A549 (cell line): ENCODE measurements at regions not wholly inside any gene's neighbourhood (a gene's known extent, or its start where the extent isn't known, plus 50 kb on each side); places are given as distances from the start of the nearest gene placed in this dataset.

Source experiments
- ATAC-seq, 2 experiments: fragments of 200-7000 bp in 1 of 2; fragments of >200 bp in 1 of 2; cut with Nextera tagmentation in 1 of 2; cut with Tn5 transposase in 1 of 2; 3 replicates each; pipeline versions ENCODE4 v1.8.0 to v1.9.1; 2018 to 2020; ENCODE audit warnings: mild to moderate bottlenecking in 1 of 2, moderate library complexity in 1 of 2
- CTCF ChIA-PET: fragments of 300-600 bp; sonication (Branson Sonifier 250); formaldehyde crosslinking; extraction: SDS; loops from one replicate; lab custom pipeline; 2021; ENCODE audit warnings: antibody characterized with exemption, inconsistent platforms; lab: Yijun Ruan, JAX
- POLR2A ChIA-PET: fragments of 350-600 bp; formaldehyde crosslinking; extraction: SDS; loops from one replicate; lab custom pipeline; 2021; ENCODE audit warnings: antibody characterized with exemption, inconsistent platforms; lab: Yijun Ruan, JAX
- DNase-seq, 2 experiments: peaks; one replicate each; pipeline versions ENCODE4 v3.0.0 to v3.0.0-alpha.2; 2011 to 2016; ENCODE audit warnings: low read depth in 1 of 2, low spot score in 1 of 2
- FAIRE-seq: peaks from 2 replicates; lab custom pipeline; 2011; peaks lifted over from hg19 to GRCh38; lab: Jason Lieb, UNC
- H3K27ac ChIP-seq, 2 experiments: fragments of >200 bp; sonication (Bioruptor Twin); formaldehyde crosslinking; 3 replicates each; pipeline ENCODE4 v1.5.1; 2016 to 2017
- H3K4me1 ChIP-seq: fragments of >200 bp; sonication (Bioruptor Twin); formaldehyde crosslinking; 3 replicates; pipeline ENCODE4 v1.6.1; 2016
- H3K4me2 ChIP-seq: fragments of >200 bp; sonication (Bioruptor Twin); formaldehyde crosslinking; 3 replicates; pipeline ENCODE4 v1.6.1; 2016
- H3K4me3 ChIP-seq: fragments of >200 bp; sonication (Bioruptor Twin); formaldehyde crosslinking; 3 replicates; pipeline ENCODE4 v1.5.1; 2016
- H3K9me3 ChIP-seq: fragments of >200 bp; sonication (Bioruptor Twin); formaldehyde crosslinking; 3 replicates; pipeline ENCODE4 v1.6.1; 2016
- ATOH8 ChIP-seq: fragments of 250-450 bp; sonication (Bioruptor Pico); IDR thresholded peaks from 2 replicates; pipeline ENCODE4 v1.5.0; 2020; ENCODE audit warnings: low read depth, mild to moderate bottlenecking, moderate library complexity
- CHD2 ChIP-seq: fragments of 150-350 bp; IDR thresholded peaks from 2 replicates; pipeline ENCODE4 v1.6.1; 2014; ENCODE audit warnings: low read length; ENCODE audit not compliant: partially characterized antibody
- CHD4 ChIP-seq: fragments of 200-600 bp; sonication (generic); IDR thresholded peaks from 2 replicates; pipeline ENCODE4 v1.6.1; 2016; ENCODE audit warnings: antibody characterized with exemption, mild to moderate bottlenecking, borderline replicate concordance
- ESRRA ChIP-seq: fragments of 150-350 bp; IDR thresholded peaks from 2 replicates; pipeline ENCODE4 v1.6.1; 2014; ENCODE audit warnings: mild to moderate bottlenecking, low read length, borderline replicate concordance
- FOSB ChIP-seq: fragments of 250-450 bp; sonication (Bioruptor Pico); IDR thresholded peaks from 2 replicates; pipeline ENCODE4 v1.5.0; 2020; ENCODE audit warnings: mild to moderate bottlenecking, moderate library complexity
- GATA3 ChIP-seq: IDR thresholded peaks from 2 replicates; pipeline ENCODE4 v1.6.1; 2012; ENCODE audit warnings: borderline replicate concordance
- HOXA7 ChIP-seq: fragments of 250-450 bp; sonication (Bioruptor Pico); IDR thresholded peaks from 2 replicates; pipeline ENCODE4 v1.5.0; 2020; ENCODE audit warnings: mild to moderate bottlenecking, moderate library complexity
- HOXB13 ChIP-seq: fragments of 250-450 bp; sonication (Bioruptor Pico); IDR thresholded peaks from 2 replicates; pipeline ENCODE4 v1.5.0; 2020; ENCODE audit warnings: low read depth, mild to moderate bottlenecking, moderate library complexity
- JUNB ChIP-seq: fragments of >200 bp; sonication (Bioruptor Twin); formaldehyde crosslinking; IDR thresholded peaks from 2 replicates; pipeline ENCODE4 v1.6.1; 2016
- KDM1A ChIP-seq: fragments of 200-600 bp; sonication (generic); IDR thresholded peaks from 2 replicates; pipeline ENCODE4 v1.6.1; 2016; ENCODE audit warnings: low read depth, mild to moderate bottlenecking
- MAZ ChIP-seq: fragments of 150-350 bp; IDR thresholded peaks from 2 replicates; pipeline ENCODE4 v1.6.1; 2014; ENCODE audit warnings: antibody characterized with exemption, low read depth, low read length, borderline replicate concordance
- MYC ChIP-seq: IDR thresholded peaks from 2 replicates; pipeline ENCODE4 v1.6.1; 2012; ENCODE audit warnings: mild to moderate bottlenecking, inconsistent platforms, low read length, improper control_type of control experiment, borderline replicate concordance
- NFE2L2 ChIP-seq: fragments of 150-350 bp; conservative IDR thresholded peaks from 2 replicates; pipeline ENCODE4 v1.6.1; 2014; ENCODE audit warnings: low read length
- NPAS2 ChIP-seq: fragments of 250-450 bp; sonication (Bioruptor Pico); IDR thresholded peaks from 2 replicates; pipeline ENCODE4 v1.8.0; 2022; ENCODE audit warnings: mild to moderate bottlenecking, moderate library complexity, borderline replicate concordance
- POLR2A ChIP-seq: IDR thresholded peaks from 2 replicates; pipeline ENCODE4 v1.6.1; 2012; ENCODE audit warnings: mild to moderate bottlenecking, low read length
- RARB ChIP-seq: fragments of 250-450 bp; sonication (Bioruptor Pico); IDR thresholded peaks from 2 replicates; pipeline ENCODE4 v1.8.0; 2021; ENCODE audit warnings: mild to moderate bottlenecking, moderate library complexity
- RNF2 ChIP-seq: fragments of 200-600 bp; sonication (generic); IDR thresholded peaks from 2 replicates; pipeline ENCODE4 v1.6.1; 2016; ENCODE audit warnings: low read depth, mild to moderate bottlenecking, antibody characterized with exemption, moderate library complexity, borderline replicate concordance
- ZFP36 ChIP-seq: fragments of 450-650 bp; IDR thresholded peaks from 2 replicates; pipeline ENCODE4 v1.6.1; 2014; ENCODE audit warnings: borderline replicate concordance; ENCODE audit not compliant: partially characterized antibody
- ZNF302 ChIP-seq: fragments of 250-450 bp; sonication (Bioruptor Pico); IDR thresholded peaks from 2 replicates; pipeline ENCODE4 v1.9.0; 2021; ENCODE audit warnings: inconsistent platforms, mild to moderate bottlenecking, moderate library complexity
- WGBS: methylation state at CpG from one replicate; pipeline ENCODE4 v1.1.6; 2017; ENCODE audit errors: missing lambda C conversion rate; 5-methylcytosine and 5-hydroxymethylcytosine counted together
- TF ChIP-seq, protein P1 (sequence below): fragments of >200 bp; sonication (Bioruptor Twin); formaldehyde crosslinking; IDR thresholded peaks from 3 replicates; pipeline ENCODE4 v1.6.1; 2016

GRCh38 chr5:54634089-54634488, 116.5 kb downstream of the SNX18 start:
- CTCF ChIA-PET, result interaction anchor here (0.7 to 1.3 kb wide), 2 partner anchors 8 to 212 kb away, joined by 3 to 5 read pairs; no protein-coding TSS in a partner anchor
- no peak overlapping the region for H3K27ac ChIP-seq

DNA sequence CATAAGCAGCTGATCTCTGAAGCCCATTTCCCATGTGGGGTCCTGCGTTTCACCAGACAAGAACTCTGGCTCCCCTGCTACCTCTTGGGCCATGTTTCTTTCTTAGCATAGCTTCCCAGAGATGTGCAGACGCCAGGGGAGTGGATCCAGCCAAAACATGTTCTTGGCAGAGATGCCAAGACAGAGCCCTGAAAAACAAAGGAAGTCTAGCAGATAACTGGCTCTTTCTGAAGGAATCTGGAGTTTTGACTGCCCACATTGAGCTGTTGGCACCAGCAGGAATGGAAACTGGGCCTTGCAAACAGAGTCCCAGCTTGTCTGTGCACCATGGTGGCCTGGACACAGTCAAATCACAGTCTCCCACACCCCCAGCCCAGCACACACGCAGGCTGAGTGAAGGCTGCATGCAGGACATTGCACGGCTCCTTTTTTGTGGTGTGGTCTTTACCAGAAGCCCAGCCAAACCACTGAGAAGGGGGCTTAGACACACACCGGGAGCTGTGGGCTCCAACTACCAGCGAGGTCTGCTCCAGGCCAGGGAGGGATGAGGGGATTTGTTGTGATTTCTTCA, 114.7 kb downstream of the SNX18 start:
- WGBS, result 32% methylated on average over 6 of the region's 6 CpGs
- POLR2A ChIA-PET, result no interaction called here

More at GRCh38 chr5:54634089-54634488, 116.5 kb downstream of the SNX18 start:
- ATAC-seq, result no peak
- H3K4me2 ChIP-seq, result no peak overlapping the region
- WGBS, result 5% methylated on average over 1 of the region's 1 CpG
- H3K4me3 ChIP-seq, result no peak overlapping the region
- 0 out of 3 replicates have a peak, but pooled peaks cover 4% of the 10 kb centered on the region for H3K9me3 ChIP-seq
- no peak for DNase-seq
- TF ChIP-seq ESRRA (no peak), GATA3 (no peak), ATOH8 (CRISPR knock-in tag) (no peak), HOXA7 (CRISPR knock-in tag) (no peak)
- TF ChIP-seq, protein P1, sequence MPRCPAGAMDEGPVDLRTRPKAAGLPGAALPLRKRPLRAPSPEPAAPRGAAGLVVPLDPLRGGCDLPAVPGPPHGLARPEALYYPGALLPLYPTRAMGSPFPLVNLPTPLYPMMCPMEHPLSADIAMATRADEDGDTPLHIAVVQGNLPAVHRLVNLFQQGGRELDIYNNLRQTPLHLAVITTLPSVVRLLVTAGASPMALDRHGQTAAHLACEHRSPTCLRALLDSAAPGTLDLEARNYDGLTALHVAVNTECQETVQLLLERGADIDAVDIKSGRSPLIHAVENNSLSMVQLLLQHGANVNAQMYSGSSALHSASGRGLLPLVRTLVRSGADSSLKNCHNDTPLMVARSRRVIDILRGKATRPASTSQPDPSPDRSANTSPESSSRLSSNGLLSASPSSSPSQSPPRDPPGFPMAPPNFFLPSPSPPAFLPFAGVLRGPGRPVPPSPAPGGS, result no peak
- TF ChIP-seq, all 56 proteins: peak for 0
- POLR2A ChIA-PET, result no interaction called here
- H3K4me1 ChIP-seq, result no peaks in the 10 kb centered on the region
- no peak for FAIRE-seq

DNA sequence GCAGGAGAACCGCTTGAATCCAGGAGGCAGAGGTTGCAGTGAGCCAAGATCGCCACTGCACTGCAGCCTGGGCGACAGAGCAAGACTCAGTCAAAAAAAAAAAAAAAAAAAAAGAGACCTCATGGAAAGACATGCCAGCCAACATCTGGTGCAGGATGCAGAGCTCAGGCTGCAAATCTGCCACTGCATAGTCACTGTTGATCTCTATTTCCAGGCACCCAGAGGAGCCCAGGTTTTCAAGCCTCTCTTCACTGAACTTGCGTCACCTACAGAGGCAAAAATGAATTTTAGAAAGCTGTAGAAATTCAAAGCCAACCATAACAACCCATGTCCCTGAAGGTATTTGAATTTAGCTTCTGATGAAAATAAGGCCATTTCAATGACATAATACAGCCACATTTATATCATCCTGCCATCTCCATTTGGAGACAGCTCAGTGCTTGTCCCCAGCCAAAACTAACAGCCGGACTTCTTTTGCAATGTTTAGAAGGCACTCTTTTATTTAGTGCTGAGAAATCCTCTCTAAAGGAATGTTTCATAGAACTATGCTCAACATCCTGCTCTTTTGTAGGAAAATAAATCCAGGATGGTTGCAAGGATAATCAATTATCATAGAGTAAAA, 113.3 kb downstream of the SNX18 start:
- no peak overlapping the region for H3K4me2 ChIP-seq
- no peak overlapping the region for H3K27ac ChIP-seq
- FAIRE-seq (no peak), ATAC-seq (no peak), DNase-seq (no peak)
- ChIA-PET POLR2A (no interaction called here), CTCF (no interaction called here)
- 65% methylated on average over 5 of the region's 5 CpGs for WGBS
- TF ChIP-seq CHD2, result no peak
- TF ChIP-seq JUNB, result no peak
- no peak for TF ChIP-seq ZNF302 (CRISPR knock-in tag)
- no peak for TF ChIP-seq HOXB13
- TF ChIP-seq RNF2, result no peak
- TF ChIP-seq NPAS2 (CRISPR knock-in tag), result no peak
- no peak for TF ChIP-seq FOSB (CRISPR knock-in tag)
- no peak for TF ChIP-seq NFE2L2
- no peak overlapping the region for H3K4me3 ChIP-seq
- H3K4me1 ChIP-seq, result no peaks in the 10 kb centered on the region
- 0 out of 3 replicates have a peak, but pooled peaks cover 4% of the 10 kb centered on the region for H3K9me3 ChIP-seq

More for the DNA sequence above, 114.7 kb downstream of the SNX18 start:
- CTCF ChIA-PET, result interaction anchor here (1.2 kb wide), 1 partner anchor 17 kb away, joined by 3 read pairs; no protein-coding TSS in a partner anchor
- Histone ChIP-seq H3K4me3 (no peak overlapping the region), H3K4me1 (no peaks in the 10 kb centered on the region), H3K9me3 (0 out of 3 replicates have a peak, but pooled peaks cover 4% of the 10 kb centered on the region), H3K4me2 (no peak overlapping the region), H3K27ac (no peak overlapping the region)
- TF ChIP-seq MAZ (no peak), RARB (CRISPR knock-in tag) (no peak), CHD2 (no peak), POLR2A (no peak), ZNF302 (CRISPR knock-in tag) (no peak), CHD4 (no peak), KDM1A (no peak), FOSB (CRISPR knock-in tag) (no peak), MYC (no peak), ZFP36 (no peak)
- TF ChIP-seq, protein P1, result no peak
- no peak for ATAC-seq
- DNase-seq, result no peak
- FAIRE-seq, result no peak
